ENCODE measurements at regions not wholly inside any gene's neighbourhood (a gene's known extent, or its start where the extent isn't known, plus 50 kb on each side); places are given as distances from the start of the nearest gene placed in this dataset.

GRCh38 chr3:158992463-158992862 lies 190.6 kb downstream of the MFSD1 start:
- no peak for TF ChIP-seq POLR2A (IDR thresholded peaks at IDR 0.05; ENCODE audit: extremely low read depth, insufficient read length)
- TF ChIP-seq, protein P1, sequence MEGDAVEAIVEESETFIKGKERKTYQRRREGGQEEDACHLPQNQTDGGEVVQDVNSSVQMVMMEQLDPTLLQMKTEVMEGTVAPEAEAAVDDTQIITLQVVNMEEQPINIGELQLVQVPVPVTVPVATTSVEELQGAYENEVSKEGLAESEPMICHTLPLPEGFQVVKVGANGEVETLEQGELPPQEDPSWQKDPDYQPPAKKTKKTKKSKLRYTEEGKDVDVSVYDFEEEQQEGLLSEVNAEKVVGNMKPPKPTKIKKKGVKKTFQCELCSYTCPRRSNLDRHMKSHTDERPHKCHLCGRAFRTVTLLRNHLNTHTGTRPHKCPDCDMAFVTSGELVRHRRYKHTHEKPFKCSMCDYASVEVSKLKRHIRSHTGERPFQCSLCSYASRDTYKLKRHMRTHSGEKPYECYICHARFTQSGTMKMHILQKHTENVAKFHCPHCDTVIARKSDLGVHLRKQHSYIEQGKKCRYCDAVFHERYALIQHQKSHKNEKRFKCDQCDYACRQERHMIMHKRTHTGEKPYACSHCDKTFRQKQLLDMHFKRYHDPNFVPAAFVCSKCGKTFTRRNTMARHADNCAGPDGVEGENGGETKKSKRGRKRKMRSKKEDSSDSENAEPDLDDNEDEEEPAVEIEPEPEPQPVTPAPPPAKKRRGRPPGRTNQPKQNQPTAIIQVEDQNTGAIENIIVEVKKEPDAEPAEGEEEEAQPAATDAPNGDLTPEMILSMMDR (IDR thresholded peaks at IDR 0.05; ENCODE audit: low read depth, low read length) = no peak
- TF ChIP-seq MAX (IDR thresholded peaks at IDR 0.05; ENCODE audit: low read depth, low read length) = no peak

All from NB4 (cell line).